Activated CD8-positive, alpha-beta memory T cell treated with anti-CD3 and anti-CD28 coated beads for 1 hour (primary cell): ENCODE measurements at regions not wholly inside any gene's neighbourhood (a gene's known extent, or its start where the extent isn't known, plus 50 kb on each side); places are given as distances from the start of the nearest gene placed in this dataset.
"Not testable (repeated sequence)": the region's sequence is repeated elsewhere in the genome, so short reads cannot be mapped to it uniquely, and the experiment has no call there.

ENCODE experiments used
- DNase-seq, 2 donors: peaks; one replicate each; pipeline ENCODE4 v3.0.0-alpha.2; 2020; ENCODE audit warnings: low read depth in 1 of 2; ENCODE audit errors: extremely low read depth in 1 of 2

DNA sequence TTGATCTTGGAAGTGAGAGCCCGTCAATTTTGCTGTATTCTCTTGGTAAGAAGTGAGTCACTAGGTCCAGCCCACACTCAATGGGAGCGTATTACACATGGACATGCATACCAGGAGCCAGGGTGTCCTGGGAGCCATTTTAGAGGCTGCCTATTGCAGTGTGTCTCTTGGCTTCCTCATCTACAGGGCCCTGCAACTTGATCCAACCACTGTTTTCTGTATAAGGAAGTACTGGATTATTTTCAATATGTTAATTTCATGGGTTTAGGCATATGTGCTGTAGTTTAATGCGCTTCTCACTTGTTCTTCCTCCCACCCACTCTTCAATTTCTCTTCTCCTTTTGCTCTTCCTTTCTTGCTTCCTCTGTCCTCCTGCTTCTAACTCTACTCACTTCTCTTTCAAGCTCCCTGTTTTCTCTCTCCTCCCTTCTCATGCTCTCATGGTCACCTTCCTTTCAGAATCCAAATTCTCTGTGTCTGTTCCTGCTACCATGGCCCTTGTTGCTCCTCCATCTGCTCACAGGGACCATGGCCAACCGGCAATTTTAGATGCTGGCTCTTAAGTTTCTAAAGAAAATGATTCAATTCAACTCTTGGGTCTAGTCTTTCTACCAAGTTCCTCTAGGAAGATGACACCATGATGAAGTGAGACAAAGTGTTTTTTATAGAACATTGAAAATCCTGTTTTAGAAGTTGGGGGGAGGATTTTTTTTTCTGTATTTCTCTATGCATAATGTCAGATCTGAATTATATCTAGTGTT lies 152.0 kb upstream of the ZEB2 start:
- DNase-seq: no peak

DNA sequence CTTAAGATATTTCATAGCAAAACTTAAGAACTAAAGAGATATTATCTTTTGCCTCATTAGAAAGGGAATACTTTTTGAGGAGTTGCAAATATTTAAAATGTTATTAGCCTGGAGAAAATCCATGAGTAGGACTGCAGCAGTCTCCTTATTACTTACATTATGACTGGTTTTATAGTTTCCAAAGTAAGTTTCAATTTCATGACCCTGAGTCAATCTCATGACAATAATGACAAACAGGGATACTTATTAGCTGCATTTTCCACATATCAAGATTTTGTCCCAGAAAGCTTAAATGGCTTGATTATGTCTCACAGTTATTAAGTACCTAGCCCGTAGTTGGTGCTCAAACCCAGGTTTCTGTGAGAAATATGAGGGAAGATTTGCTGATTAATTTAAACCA lies 150.8 kb upstream of the ZEB2 start:
- DNase-seq: no peak

DNA sequence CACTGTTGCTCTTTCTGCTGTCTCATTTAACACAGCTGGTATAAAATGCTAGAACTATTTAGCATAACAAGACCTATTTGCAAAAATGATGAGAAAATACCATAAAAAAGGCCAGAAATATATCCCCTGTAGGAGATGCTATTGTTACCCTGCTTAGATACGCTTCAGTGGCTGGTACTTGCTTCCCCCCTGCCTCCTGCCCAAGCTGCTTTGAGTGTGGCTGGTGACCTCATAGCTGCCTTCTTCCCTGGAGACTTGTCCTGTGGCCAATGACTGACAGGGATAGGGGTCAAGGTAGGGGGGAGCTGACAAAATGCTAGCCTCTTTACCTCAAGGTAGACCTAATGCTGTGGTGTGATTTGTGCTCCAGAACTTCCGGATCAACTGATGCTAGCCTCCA lies 150.2 kb upstream of the ZEB2 start:
- DNase-seq: no peak

DNA sequence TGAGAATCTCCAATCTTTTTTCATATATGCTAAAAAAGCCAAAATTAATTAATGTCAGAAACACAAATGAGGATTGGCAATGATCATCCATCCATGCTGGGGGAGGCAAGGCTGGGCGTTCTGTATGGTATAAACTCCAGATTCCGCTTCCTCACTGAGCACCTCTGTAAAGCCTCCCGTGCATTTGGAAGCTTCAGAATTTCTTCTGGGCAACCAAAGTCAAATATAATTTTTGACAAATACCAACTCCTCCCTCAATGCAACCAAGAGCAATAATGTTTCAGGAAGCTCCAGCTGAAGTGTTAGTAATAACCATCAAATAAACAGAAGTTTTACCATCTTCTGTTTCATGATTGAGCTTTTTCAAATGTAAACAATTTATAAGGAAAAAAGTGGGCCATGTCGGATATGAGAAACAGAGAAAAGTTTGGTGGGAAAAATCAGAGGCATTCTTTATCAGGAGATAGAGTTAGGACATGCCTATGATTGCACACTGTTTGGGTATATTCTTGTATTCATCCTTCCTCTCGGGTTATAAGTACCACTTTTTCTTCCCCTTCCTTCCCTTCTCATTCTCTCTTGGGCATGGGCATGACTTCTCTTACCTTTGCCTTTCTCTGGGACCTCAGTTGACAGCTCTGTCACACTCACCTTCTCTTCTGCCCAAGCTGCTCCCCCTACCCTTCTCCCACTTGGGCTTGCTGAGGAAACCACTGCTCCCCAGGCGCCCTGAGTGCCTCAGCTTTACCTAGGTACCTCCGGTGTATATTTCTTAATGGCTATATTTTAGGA lies 149.5 kb upstream of the ZEB2 start:
- DNase-seq: no peak

DNA sequence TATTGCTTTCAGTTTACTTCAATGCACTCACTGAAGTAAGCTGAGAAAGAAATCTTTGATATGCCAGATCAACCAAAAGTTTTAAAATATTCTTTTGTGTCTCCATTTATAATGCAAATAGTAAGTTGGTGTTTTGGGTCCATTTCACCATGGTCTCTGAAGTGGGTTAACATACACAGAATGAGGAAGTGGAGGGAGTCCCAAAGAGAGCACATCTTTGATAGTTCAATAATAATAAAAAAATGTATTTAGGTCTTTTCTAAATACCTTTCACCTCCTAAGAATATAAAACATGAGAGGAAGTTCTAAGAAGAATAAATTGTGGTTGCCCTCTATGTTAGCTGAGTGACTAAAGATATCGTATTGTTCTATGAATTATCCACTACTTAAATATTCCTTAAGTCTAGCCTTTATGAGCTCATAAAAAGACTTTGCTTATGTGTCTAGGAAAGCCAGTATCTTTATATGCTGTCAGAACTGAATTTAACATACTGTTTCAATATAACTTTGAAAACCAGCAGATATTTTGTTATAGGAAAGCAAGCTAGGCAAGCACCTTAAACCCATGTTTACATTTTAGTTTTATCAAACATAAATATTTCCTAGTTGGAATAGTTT lies 148.7 kb upstream of the ZEB2 start:
- DNase-seq: no peak

DNA sequence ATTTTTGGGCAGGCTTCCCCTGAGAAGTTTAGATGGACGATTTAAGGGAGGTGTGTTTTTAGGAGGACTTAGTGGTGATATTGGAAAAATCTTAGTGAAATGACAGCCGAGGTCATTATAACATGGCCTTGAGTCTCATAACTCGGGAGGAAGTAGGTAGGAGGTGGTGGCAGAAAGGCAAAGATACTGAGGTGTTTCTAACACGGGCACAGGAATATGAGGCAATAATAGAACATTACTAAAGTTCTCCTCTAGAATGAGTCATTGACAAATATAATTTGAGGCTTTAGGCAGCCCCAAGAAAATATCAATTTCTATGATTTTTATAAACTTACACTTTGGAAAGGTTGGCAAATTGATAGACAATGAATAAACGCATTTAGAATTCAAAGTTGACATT lies 146.1 kb upstream of the ZEB2 start:
- DNase-seq: no peak

DNA sequence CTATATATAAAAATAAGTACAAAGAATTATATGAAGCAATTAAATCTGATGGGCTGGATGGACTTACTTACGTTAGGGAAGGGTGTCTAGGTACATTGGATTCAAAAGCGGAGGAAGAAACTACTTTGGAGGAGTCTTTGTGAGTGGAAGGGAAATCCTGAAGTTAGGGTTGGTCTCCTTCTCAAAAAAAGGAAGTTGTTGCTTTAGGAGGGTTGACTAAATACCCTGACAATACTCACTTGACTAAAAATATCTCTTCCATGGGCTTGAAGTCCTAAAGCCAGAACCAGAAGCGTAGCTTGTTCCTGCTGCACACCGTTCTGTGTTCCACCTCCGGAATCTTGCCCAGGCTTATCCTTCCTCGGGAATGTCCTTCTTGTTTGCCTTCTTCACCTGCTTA lies 143.3 kb upstream of the ZEB2 start:
- no peak for DNase-seq

DNA sequence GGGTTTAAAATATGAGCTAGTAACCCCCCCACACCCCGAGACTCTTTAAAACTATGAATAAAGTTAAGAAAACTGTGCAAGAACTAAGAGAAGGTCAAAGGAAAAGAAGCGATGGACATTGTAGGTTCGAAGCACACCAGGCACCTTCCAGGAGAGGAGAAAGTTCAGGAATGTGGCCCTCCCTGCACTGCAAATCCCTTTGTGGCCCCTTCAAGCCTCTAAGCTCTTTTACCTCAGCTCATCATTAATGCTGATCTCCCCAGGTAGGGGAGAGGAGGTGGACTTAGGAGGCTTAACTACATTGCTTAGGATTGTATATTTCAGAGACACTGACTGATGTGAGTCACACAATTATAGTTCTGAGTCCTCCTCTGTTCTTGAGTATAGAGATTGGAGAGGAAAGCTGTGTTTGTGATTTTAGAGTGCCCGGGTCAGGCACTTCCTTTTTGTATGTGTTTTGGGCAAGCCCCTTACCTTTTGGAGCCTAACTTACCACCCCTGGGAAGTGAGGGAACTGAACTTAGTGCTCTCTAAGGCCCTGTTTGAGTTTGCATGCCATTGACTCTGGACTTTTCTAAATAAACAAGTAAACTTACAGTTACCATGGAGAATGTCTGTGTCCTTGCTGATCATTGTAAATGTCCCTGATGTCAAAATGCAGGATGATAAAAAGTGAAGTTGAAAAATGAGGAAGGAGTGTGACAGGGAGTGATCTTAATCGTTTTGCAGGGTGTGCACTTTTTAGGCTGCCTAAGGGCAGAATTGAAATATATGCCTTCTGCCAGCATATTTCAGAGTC lies 140.8 kb upstream of the ZEB2 start:
- no peak for DNase-seq

DNA sequence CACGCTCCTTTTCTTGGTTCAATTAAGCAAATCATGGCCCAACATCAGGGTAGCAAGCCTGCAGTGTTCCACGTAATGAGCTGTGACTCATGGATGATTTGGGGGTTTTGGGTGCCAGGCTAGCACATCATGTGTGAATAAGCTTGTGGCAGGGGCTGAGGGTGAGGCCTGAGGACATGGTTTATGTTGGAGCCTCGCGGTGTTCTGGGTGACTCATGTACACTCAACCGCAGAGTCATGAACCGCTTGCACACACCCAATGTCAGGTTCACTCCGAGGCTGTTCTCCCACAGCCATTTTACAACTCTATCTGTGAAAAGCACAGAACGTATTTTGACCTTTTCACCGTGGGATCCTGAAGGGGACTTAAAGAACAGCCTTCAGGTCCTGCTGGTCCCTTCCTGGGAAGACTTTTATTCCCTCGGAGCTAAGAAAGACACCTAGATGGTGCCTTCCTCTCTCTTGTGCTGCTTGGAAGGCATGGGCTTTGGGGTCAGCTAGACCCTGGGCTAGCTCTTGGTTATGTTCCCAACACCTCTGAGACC lies 139.9 kb upstream of the ZEB2 start:
- peak in 1 of 2 donors; percentile 13 for DNase-seq

DNA sequence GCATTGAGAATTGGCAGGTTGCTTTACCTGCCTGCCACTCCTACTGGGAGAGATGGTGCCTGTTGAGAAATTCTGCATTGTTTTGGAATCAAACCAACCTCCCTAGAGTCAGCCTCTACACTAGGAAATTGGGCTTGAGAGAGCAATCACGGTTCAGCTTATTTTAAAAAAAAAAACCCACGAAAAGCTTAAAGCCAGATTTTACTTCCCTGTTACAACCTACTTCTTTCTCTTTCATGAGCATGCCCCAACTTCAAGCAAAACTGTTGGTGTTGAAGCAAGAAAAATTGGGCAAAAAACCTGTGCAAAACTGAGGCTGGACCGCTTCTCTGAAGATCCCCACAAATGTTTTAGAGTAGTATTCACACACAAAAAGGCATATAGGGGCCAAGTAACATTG lies 134.6 kb upstream of the ZEB2 start:
- no peak for DNase-seq

DNA sequence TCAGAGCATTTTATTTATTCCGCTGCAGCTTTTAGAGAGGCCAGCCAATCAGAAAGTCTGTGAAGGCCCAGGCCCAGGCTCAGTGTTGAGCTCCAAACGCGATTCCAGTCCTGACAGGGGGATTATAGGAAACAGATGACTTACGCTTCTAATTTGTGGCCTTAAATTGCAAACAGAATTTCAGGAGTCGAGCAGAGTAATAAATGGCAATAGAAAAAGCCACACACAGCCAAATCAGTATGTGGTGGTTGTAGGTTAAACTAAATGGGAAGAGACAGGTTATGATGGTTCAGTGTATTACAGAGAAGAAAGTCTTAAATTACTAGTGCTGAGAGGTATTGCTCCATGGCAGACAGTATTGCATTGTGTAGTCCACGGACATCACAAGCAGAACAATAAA lies 131.0 kb upstream of the ZEB2 start:
- DNase-seq: no peak

DNA sequence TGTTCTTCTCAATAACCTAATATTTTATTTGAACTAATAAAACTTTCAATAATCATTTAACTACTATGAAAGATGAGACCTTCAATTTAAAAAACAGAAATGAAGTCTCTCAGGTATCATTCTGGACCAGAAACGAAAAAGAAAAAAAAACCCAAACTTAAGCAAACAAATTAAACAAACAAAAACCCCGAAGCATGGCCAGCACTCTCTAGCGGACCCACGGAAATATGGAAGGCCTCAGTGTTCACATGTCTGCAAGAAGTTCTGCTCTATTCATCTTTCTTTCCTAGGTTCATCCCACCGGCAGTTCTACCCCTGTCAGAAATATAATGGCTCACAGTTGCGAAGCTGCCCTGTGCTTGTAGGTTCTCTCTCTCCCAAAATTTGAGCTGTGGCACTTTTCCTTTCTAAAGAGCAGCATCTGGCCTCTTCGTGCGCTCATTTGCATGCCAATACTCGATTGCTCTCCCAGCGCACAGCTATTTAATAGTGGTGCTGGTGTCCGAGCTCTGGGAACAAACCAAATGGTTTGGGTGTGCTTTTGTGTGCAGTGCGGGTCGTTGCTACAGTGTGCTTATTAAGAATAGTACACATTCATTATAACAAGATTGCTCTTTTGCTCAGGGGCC lies 129.0 kb upstream of the ZEB2 start:
- no peak for DNase-seq

DNA sequence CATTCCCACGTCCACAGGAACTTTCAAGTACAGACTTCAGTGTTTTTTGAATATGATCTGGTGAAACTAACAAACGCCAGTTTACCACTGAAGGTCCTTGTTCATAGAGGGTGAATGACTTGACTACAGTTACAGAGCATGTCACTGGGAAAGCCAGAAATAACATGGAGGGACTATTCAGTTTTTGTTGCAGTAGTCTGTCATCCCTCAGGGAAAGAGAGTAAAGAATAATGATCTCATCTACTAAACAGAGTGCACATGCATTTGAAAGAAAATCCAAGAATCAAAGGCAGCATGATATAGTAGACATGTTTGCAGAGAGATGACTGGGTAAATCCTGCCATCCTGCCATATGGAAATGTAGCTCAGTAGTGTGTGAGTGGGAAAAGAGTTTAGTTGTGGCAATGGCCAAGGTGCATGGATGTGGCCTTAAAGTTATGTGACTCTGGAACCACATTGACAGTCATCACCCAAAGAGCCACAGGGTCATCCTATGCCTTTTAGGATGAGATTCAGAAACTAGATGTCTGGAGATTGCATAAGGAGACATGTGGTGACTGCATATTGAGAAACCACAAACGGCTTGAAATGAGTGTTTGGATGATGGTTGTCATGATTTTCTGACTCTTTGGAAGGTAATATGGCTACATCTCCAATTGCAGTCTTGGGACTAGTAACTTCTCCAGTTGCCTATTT lies 125.3 kb upstream of the ZEB2 start:
- no peak for DNase-seq

DNA sequence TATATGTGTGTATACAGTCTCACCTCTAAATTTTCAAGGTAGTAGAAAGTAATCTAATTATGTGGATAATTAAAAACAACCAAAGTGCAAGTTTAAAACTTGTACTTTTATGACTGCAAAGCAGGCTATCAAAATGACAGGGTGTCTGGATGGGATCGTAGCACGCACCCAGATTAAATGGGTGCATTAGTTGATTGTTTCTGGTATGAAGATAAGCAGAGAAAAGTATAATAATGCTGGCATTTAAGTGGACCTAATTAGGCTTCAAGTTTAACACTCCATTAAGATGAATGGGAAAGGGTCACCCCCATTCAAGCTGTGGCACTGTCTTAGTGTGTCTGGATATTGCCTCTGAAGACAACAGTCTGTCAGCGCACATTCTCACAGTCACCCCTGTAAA lies 124.6 kb upstream of the ZEB2 start:
- no peak for DNase-seq

DNA sequence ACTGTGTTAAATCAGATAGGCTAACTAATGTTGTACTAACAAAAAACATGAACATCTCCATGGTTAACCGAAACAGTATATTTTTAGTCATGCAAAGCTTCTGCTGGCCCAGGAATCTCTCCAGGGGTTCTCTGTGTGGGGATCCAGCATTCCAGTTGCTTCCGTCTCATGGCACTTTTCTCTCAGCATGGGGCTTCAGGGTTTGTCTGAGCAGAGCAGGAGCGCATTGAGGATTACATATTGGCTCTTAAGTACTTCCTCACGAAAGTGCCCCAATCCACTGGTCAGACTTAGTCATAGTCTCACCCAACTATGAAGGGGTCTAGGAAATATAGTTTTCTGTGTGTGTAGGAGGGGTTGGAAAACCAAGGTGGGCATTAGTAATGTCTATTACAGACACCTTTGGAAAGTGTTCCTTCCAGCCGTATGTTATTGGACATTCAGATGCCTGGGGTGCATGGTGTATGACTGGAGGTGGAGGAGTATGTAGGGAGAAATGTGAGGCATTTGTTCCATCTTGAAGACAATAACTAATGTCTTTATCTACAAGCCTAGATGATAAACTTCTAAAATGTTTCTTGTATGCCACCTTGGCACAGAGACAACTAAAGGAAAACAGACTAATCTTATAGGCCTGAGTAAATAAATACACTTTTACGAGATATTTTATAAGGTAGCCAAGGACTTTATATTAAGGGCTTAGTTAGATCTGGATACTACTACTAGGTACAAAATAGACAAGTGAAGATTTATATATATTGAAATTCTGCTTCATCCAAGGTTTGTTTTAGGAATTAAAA lies 123.8 kb upstream of the ZEB2 start:
- DNase-seq: no peak

DNA sequence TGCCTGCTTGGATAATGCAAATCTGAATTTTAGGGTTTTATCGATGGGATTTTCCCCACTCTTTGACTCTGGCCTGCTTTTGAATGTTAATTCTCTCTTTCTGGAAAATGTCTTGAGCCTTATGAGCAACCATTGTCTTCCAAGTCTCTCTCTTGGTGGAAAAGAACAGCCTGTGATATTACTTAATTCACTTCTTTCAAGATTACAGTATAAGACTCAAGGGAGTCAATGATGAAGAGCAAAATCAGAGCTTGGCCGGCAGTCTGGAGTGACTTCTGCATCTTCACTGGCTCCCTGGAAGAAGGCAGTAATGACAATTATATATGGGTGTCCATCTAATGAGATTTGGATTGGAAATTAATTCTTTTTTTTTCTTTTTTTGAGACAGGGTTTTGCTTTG lies 122.9 kb upstream of the ZEB2 start:
- DNase-seq: no peak

DNA sequence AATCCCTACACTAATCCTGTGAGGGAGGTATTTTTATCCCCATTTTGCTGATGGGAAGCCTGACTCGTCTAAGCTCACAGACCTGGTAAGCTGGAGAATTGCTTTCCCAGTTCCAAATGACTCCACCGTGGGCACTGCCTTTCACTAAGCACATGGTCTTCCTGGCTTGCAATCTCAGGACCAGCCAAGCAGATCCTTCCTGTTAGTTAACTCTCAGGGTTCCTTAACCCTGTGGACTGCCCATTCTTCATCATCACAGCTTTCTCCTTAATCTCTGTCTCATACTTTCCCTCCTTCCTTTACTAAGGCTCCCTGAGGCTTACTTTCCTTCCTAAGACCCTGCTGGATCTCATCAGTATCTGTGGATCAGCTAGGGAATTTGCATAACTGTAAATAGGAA lies 122.2 kb upstream of the ZEB2 start:
- no peak for DNase-seq

DNA sequence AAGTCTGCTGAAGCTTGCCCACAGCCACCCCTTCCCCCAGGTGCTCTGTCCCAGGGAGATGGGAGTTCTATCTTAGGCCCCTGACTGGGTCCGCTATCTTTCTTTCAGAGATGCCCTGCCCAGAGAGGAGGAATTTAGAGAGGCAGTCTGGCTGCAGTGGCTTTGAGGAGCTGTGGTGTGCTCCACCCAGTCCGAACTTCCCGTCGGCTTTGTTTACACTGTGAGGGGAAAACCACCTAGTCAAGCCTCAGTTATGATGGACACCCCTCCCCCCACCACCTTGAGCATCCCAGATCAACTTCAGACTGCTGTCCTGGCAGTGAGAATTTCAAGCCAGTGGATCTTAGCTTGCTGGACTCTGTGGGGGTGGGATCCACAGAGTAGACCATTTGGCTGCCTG lies 118.3 kb upstream of the ZEB2 start:
- not testable (repeated sequence) for DNase-seq

DNA sequence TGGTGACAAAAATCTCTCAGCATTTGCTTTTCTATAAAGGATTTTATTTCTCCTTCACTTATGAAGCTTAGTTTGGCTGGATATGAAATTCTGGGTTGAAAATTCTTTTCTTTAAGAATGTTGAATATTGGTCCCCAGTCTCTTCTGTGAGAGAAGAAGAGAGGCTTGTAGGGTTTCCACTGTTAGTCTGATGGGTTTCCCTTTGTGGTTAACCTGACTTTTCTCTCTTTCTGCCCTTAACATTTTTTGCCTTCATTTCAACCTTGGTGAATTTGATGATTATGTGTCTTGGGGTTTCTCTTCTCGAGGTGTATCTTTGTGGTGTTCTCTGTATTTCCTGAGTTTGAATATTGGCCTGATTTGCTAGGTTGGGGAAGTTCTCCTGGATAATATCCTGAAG lies 116.9 kb upstream of the ZEB2 start:
- not testable (repeated sequence) for DNase-seq
